ENCODE measurements at regions not wholly inside any gene's neighbourhood (a gene's known extent, or its start where the extent isn't known, plus 50 kb on each side); places are given as distances from the start of the nearest gene placed in this dataset.

DNA sequence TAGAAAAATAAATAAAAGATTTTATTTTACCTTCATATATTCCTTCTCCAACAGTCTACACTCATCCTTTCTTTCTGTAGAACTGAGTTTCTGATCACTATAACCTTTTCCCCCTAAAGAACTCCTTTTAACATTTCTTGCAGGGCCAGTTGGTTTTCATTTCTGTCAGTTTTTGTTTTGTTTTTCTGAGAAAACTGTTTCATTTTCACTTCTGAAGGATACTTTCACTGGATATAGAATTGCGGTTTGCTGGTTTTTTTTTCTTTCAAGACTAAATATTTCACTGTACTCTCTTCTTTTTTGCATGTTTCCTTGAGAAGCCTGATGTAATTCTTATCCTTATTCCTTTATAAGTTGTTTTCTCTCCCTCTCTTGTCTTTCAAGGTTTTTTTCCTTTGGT is 90.4 kb upstream of the EOLA2 start:
- no peak for TF ChIP-seq TAF1 (IDR thresholded peaks at IDR 0.05; ENCODE audit: borderline replicate concordance, low read depth, low read length)
- TF ChIP-seq, protein P1, sequence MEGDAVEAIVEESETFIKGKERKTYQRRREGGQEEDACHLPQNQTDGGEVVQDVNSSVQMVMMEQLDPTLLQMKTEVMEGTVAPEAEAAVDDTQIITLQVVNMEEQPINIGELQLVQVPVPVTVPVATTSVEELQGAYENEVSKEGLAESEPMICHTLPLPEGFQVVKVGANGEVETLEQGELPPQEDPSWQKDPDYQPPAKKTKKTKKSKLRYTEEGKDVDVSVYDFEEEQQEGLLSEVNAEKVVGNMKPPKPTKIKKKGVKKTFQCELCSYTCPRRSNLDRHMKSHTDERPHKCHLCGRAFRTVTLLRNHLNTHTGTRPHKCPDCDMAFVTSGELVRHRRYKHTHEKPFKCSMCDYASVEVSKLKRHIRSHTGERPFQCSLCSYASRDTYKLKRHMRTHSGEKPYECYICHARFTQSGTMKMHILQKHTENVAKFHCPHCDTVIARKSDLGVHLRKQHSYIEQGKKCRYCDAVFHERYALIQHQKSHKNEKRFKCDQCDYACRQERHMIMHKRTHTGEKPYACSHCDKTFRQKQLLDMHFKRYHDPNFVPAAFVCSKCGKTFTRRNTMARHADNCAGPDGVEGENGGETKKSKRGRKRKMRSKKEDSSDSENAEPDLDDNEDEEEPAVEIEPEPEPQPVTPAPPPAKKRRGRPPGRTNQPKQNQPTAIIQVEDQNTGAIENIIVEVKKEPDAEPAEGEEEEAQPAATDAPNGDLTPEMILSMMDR (IDR thresholded peaks at IDR 0.05), result no peak
- no peak for TF ChIP-seq RAD21 (IDR thresholded peaks at IDR 0.05; ENCODE audit: low read length)
- TF ChIP-seq JUND (IDR thresholded peaks at IDR 0.05), result no peak
- TF ChIP-seq, protein P2, sequence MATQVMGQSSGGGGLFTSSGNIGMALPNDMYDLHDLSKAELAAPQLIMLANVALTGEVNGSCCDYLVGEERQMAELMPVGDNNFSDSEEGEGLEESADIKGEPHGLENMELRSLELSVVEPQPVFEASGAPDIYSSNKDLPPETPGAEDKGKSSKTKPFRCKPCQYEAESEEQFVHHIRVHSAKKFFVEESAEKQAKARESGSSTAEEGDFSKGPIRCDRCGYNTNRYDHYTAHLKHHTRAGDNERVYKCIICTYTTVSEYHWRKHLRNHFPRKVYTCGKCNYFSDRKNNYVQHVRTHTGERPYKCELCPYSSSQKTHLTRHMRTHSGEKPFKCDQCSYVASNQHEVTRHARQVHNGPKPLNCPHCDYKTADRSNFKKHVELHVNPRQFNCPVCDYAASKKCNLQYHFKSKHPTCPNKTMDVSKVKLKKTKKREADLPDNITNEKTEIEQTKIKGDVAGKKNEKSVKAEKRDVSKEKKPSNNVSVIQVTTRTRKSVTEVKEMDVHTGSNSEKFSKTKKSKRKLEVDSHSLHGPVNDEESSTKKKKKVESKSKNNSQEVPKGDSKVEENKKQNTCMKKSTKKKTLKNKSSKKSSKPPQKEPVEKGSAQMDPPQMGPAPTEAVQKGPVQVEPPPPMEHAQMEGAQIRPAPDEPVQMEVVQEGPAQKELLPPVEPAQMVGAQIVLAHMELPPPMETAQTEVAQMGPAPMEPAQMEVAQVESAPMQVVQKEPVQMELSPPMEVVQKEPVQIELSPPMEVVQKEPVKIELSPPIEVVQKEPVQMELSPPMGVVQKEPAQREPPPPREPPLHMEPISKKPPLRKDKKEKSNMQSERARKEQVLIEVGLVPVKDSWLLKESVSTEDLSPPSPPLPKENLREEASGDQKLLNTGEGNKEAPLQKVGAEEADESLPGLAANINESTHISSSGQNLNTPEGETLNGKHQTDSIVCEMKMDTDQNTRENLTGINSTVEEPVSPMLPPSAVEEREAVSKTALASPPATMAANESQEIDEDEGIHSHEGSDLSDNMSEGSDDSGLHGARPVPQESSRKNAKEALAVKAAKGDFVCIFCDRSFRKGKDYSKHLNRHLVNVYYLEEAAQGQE (IDR thresholded peaks at IDR 0.05; ENCODE audit: low read depth, low read length), result no peak
- TF ChIP-seq EP300 (IDR thresholded peaks at IDR 0.05; ENCODE audit: borderline replicate concordance in 1 of 2, low read depth in 1 of 2, low read length in 1 of 2), result no peak
- no peak for TF ChIP-seq FOSL2 (IDR thresholded peaks at IDR 0.05; ENCODE audit: borderline replicate concordance, low read depth)
- TF ChIP-seq, protein P3, sequence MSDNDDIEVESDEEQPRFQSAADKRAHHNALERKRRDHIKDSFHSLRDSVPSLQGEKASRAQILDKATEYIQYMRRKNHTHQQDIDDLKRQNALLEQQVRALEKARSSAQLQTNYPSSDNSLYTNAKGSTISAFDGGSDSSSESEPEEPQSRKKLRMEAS (IDR thresholded peaks at IDR 0.05; ENCODE audit: low read depth), result no peak
- TF ChIP-seq FOXM1 (IDR thresholded peaks at IDR 0.05; ENCODE audit: low read depth), result no peak
- no peak for TF ChIP-seq MXI1 (IDR thresholded peaks at IDR 0.05; ENCODE audit: low read depth, low read length)
